ENCODE measurements at regions not wholly inside any gene's neighbourhood (a gene's known extent, or its start where the extent isn't known, plus 50 kb on each side); places are given as distances from the start of the nearest gene placed in this dataset.

DNA sequence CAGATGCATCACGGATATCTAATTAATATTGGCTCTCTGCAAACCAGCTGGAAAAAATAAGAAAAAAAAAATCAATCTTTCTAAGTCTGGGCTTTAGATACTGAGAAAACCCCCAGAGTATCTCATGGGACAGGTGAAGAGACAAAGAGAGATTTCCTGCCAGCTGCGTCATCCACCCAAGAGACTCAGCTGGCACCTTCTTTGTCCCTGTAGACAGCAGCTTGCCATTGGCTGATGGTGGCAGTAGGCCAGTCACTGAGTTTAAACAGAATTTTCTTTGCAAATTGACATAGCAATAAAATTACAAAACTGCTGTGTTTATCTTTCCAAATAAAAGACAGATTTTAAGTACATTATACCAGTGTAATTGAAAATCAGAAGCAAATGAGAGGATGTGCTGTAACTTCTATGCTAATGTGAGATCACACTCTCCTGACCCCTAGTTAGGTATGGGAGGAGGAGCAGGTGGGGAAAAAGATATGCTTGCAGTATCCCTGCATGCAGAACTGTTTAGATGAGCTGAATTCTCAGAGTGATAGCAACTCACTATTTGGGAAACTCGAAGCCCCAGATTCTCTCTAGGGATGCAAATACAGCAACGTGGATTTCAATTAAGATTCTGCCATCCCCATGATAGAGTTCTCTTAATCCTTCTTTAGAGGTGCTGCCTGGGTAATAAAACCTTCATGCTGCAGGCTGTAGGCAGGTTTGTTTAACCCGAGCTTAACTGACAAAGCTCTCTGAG, 72.2 kb downstream of the NMUR2 start:
- Histone ChIP-seq H3K4me3 (no peak overlapping the region), H3K9ac (ENCODE audit: control insufficient read depth, insufficient read depth, low read length) (no peak overlapping the region), H3K27ac (ENCODE audit: control insufficient read depth, insufficient read depth) (no peak overlapping the region), H3K36me3 (ENCODE audit: control insufficient read depth in 2 of 2, insufficient read depth in 2 of 2, low read length in 1 of 2) (no peaks in the 10 kb centered on the region), H3K4me1 (ENCODE audit: control insufficient read depth, insufficient read depth, low read length) (no peaks in the 10 kb centered on the region), H3K79me2 (ENCODE audit: control insufficient read depth, insufficient read depth, low read length) (no peaks in the 10 kb centered on the region), H3K9me3 (replicated peaks; ENCODE audit: control insufficient read depth, insufficient read depth, low read length) (no peaks in the 10 kb centered on the region), H2AFZ (ENCODE audit: control insufficient read depth, low read depth, low read length) (no peak overlapping the region), H4K20me1 (ENCODE audit: control insufficient read depth, insufficient read depth) (no peaks in the 10 kb centered on the region), H3K4me2 (ENCODE audit: control insufficient read depth, insufficient read depth) (no peak overlapping the region), H3K27me3 (replicated peaks in 1 of 2; ENCODE audit: control insufficient read depth in 2 of 2, insufficient read depth in 2 of 2, low read length in 1 of 2) (no peaks in the 10 kb centered on the region)
- RAD21 ChIA-PET (ENCODE audit: unreplicated experiment) = no interaction called here
- BruUV-seq (replicated peaks) = no TSS peak
- POLR2A ChIA-PET = no interaction called here
- TF ChIP-seq NFXL1 (IDR thresholded peaks at IDR 0.05; ENCODE audit: borderline replicate concordance) (no peak), MXI1 (IDR thresholded peaks at IDR 0.05; ENCODE audit: low read depth, low read length) (no peak)
- intact Hi-C loops (cut with micrococcal nuclease; ENCODE audit: unreplicated experiment) (no loop called here), in situ Hi-C loops (cut with MboI) (no loop called here)
- ATAC-seq (peak; percentile 34; the same call in 1 of the 3 replicates), FAIRE-seq (no peak), DNase-seq (ENCODE audit: low read depth, low spot score) (no peak)
- 1% methylated on average over 5 of the region's 5 CpGs for WGBS (ENCODE audit: insufficient coverage, insufficient replicate concordance, low lambda C conversion rate, missing lambda C conversion rate)
- SMC1A ChIA-PET (ENCODE audit: uncharacterized antibody, unreplicated experiment) = interaction anchor here (0.8 kb wide), 1 partner anchor 17 kb away, joined by 3 read pairs; no protein-coding TSS in a partner anchor
- CTCF ChIA-PET = interaction anchor here (1.8 kb wide), 1 partner anchor 16 kb away, joined by 7 read pairs; no protein-coding TSS in a partner anchor

DNA sequence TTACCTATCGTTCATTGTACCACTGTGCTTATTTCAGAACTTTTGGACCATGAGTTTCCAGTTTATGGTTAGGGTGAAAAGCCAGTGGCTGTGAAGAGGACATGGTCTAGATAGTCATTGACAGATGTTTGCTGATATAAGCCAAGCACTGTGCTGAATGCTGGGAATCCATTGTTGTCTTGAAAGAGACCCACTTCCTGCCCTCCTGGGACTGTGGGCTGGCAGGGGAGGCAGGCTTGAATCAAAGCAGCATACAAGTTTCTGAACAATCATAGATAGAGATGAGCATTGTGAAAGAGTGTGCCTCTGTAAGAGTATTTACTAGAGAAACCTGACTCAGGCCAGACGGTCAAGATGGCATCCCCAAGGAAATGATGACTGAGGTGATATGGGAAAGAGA, 73.4 kb downstream of the NMUR2 start:
- POLR2A ChIA-PET = no interaction called here
- RAD21 ChIA-PET (ENCODE audit: unreplicated experiment) = no interaction called here
- DNase-seq (ENCODE audit: low read depth, low spot score) (no peak), FAIRE-seq (no peak), ATAC-seq (no peak)
- no peak overlapping the region for H3K4me3 ChIP-seq
- H3K9ac ChIP-seq (ENCODE audit: control insufficient read depth, insufficient read depth, low read length) = no peak overlapping the region
- WGBS (ENCODE audit: insufficient coverage, insufficient replicate concordance, low lambda C conversion rate, missing lambda C conversion rate) = 0% methylated on average over 2 of the region's 2 CpGs
- TF ChIP-seq NFYA (IDR thresholded peaks at IDR 0.05; ENCODE audit: borderline replicate concordance, low read depth, low read length) (no peak), SMC3 (IDR thresholded peaks at IDR 0.05; ENCODE audit: borderline replicate concordance, low read length) (no peak), MEF2A (IDR thresholded peaks at IDR 0.05; ENCODE audit: insufficient read depth, low read depth, low read length) (no peak), RBBP5 (conservative IDR thresholded peaks at IDR 0.05) (no peak), BMI1 (IDR thresholded peaks at IDR 0.05; ENCODE audit: borderline replicate concordance) (no peak), POLR2AphosphoS5 (IDR thresholded peaks at IDR 0.05; ENCODE audit: low read length) (no peak), EED (IDR thresholded peaks at IDR 0.05; ENCODE audit: low read depth) (no peak), NR2C2 (IDR thresholded peaks at IDR 0.05; ENCODE audit: borderline replicate concordance, control insufficient read depth, insufficient read length, low read depth) (no peak), TARDBP (IDR thresholded peaks at IDR 0.05; ENCODE audit: borderline replicate concordance) (no peak), MTA3 (IDR thresholded peaks at IDR 0.05; ENCODE audit: borderline replicate concordance, low read length) (no peak), ASH2L (IDR thresholded peaks at IDR 0.05; ENCODE audit: borderline replicate concordance, low read depth) (no peak), CHD4 (IDR thresholded peaks at IDR 0.05) (no peak), KAT2A (conservative IDR thresholded peaks at IDR 0.05; ENCODE audit: control insufficient read depth, low read depth, low read length) (no peak), SUPT20H (IDR thresholded peaks at IDR 0.05; ENCODE audit: borderline replicate concordance, control insufficient read depth, low read depth, low read length) (no peak)
- TF ChIP-seq, protein P1, sequence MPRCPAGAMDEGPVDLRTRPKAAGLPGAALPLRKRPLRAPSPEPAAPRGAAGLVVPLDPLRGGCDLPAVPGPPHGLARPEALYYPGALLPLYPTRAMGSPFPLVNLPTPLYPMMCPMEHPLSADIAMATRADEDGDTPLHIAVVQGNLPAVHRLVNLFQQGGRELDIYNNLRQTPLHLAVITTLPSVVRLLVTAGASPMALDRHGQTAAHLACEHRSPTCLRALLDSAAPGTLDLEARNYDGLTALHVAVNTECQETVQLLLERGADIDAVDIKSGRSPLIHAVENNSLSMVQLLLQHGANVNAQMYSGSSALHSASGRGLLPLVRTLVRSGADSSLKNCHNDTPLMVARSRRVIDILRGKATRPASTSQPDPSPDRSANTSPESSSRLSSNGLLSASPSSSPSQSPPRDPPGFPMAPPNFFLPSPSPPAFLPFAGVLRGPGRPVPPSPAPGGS (IDR thresholded peaks at IDR 0.05; ENCODE audit: borderline replicate concordance, insufficient read depth, low read depth, low read length, poor library complexity, severe bottlenecking) = no peak
- no peak overlapping the region for H3K4me2 ChIP-seq (ENCODE audit: control insufficient read depth, insufficient read depth)
- no TSS peak for BruUV-seq (replicated peaks)
- intact Hi-C loops (cut with micrococcal nuclease; ENCODE audit: unreplicated experiment) = no loop called here
- H3K9me3 ChIP-seq (replicated peaks; ENCODE audit: control insufficient read depth, insufficient read depth, low read length) = no peaks in the 10 kb centered on the region
- H3K27ac ChIP-seq (ENCODE audit: control insufficient read depth, insufficient read depth) = no peak overlapping the region
- in situ Hi-C loops (cut with MboI) = no loop called here
- no peaks in the 10 kb centered on the region for H3K4me1 ChIP-seq (ENCODE audit: control insufficient read depth, insufficient read depth, low read length)
- no peak overlapping the region for H2AFZ ChIP-seq (ENCODE audit: control insufficient read depth, low read depth, low read length)
- H3K27me3 ChIP-seq (replicated peaks in 1 of 2; ENCODE audit: control insufficient read depth in 2 of 2, insufficient read depth in 2 of 2, low read length in 1 of 2) = no peaks in the 10 kb centered on the region
- H4K20me1 ChIP-seq (ENCODE audit: control insufficient read depth, insufficient read depth) = no peaks in the 10 kb centered on the region
- SMC1A ChIA-PET (ENCODE audit: uncharacterized antibody, unreplicated experiment) = no interaction called here
- no peaks in the 10 kb centered on the region for H3K79me2 ChIP-seq (ENCODE audit: control insufficient read depth, insufficient read depth, low read length)
- CTCF ChIA-PET = interaction anchor here (1.8 kb wide), 1 partner anchor 17 kb away, joined by 7 read pairs; no protein-coding TSS in a partner anchor
- no peaks in the 10 kb centered on the region for H3K36me3 ChIP-seq (ENCODE audit: control insufficient read depth in 2 of 2, insufficient read depth in 2 of 2, low read length in 1 of 2)
